HEK293T (cell line): ENCODE measurements at regions not wholly inside any gene's neighbourhood (a gene's known extent, or its start where the extent isn't known, plus 50 kb on each side); places are given as distances from the start of the nearest gene placed in this dataset.

Source experiments
- BHLHE40 ChIP-seq: fragments of 450-650 bp; IDR thresholded peaks from 2 replicates; pipeline ENCODE4 v1.6.1; 2016; ENCODE audit warnings: mild to moderate bottlenecking, moderate library complexity, borderline replicate concordance
- ELF4 ChIP-seq: fragments of 450-650 bp; IDR thresholded peaks from 2 replicates; pipeline ENCODE4 v1.6.1; 2017; ENCODE audit warnings: antibody characterized with exemption
- FOXK2 ChIP-seq: fragments of 450-650 bp; IDR thresholded peaks from 2 replicates; pipeline ENCODE4 v1.6.1; 2016; ENCODE audit warnings: mild to moderate bottlenecking
- FOXM1 ChIP-seq: fragments of 450-650 bp; IDR thresholded peaks from 2 replicates; pipeline ENCODE4 v1.6.1; 2017; ENCODE audit warnings: mild to moderate bottlenecking, borderline replicate concordance
- LEF1 ChIP-seq: fragments of 450-650 bp; IDR thresholded peaks from 2 replicates; pipeline ENCODE4 v1.6.1; 2017; ENCODE audit warnings: mild to moderate bottlenecking, borderline replicate concordance
- SP1 ChIP-seq: fragments of 450-650 bp; IDR thresholded peaks from 2 replicates; pipeline ENCODE4 v1.6.1; 2017
- SUZ12 ChIP-seq: fragments of 450-650 bp; IDR thresholded peaks from 2 replicates; pipeline ENCODE4 v1.6.1; 2016; ENCODE audit warnings: mild to moderate bottlenecking
- ZNF384 ChIP-seq: fragments of 450-650 bp; IDR thresholded peaks from 2 replicates; pipeline ENCODE4 v1.6.1; 2016

DNA sequence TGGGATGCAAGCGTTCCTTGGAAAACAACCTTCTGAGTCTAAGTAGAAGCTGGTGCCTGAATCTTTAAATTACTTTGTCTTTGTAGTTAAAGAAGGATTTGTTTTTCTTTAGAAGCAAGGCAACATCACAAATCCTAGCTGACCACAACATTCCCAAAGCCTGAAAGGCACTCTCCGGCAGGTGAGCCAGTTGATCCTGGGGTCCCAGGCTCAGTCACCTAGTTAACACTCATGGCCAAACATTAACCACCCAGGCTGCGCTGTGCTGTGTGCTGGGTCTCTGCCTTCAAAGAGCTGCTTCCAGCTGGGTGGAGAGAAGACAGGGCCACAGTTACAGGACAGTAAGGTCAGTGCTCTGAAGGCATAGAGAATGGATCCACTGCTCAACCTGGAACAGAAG is 120.0 kb upstream of the TRIB2 start:
- TF ChIP-seq FOXK2 (no peak), SUZ12 (no peak), FOXM1 (no peak), SP1 (no peak), ZNF384 (no peak), ELF4 (no peak), BHLHE40 (no peak), LEF1 (no peak)
